Caki2 (cell line): ENCODE measurements at regions not wholly inside any gene's neighbourhood (a gene's known extent, or its start where the extent isn't known, plus 50 kb on each side); places are given as distances from the start of the nearest gene placed in this dataset.

Source experiments
- DNase-seq: peaks from one replicate; pipeline ENCODE4 v3.0.0-alpha.2; 2015; ENCODE audit warnings: low read depth
- in situ Hi-C: cut with HindIII; loops from 2 replicates; pipeline ENCODE4 v1.10.0; 2016; ENCODE audit warnings: low sequenced_read_pairs, low pct_unique_long_range_greater_than_20kb, mixed read lengths

GRCh38 chr18:73976433-73976832, 171.2 kb downstream of the FBXO15 start:
- in situ Hi-C loops = no loop called here
- DNase-seq = no peak

- in situ Hi-C loops = no loop called here
- DNase-seq = no peak
These were observed 172.4 kb downstream of the FBXO15 start for GRCh38 chr18:73975266-73975665.

GRCh38 chr18:73973972-73974371, 173.7 kb downstream of the FBXO15 start:
- no peak for DNase-seq
- in situ Hi-C loops = no loop called here

- DNase-seq = no peak
- in situ Hi-C loops = no loop called here
These were observed 180.7 kb downstream of the FBXO15 start for GRCh38 chr18:73966954-73967353.

GRCh38 chr18:73962256-73962655, 185.4 kb downstream of the FBXO15 start:
- in situ Hi-C loops = no loop called here
- DNase-seq = no peak

GRCh38 chr18:73961804-73962203, 185.8 kb downstream of the FBXO15 start:
- no peak for DNase-seq
- in situ Hi-C loops = no loop called here

- in situ Hi-C loops = no loop called here
- no peak for DNase-seq
These were observed 188.3 kb downstream of the FBXO15 start for GRCh38 chr18:73959352-73959751.

- in situ Hi-C loops = no loop called here
- DNase-seq = no peak
These were observed 193.4 kb downstream of the FBXO15 start for GRCh38 chr18:73954268-73954667.

- in situ Hi-C loops = no loop called here
- DNase-seq = no peak
These were observed 195.2 kb downstream of the FBXO15 start for GRCh38 chr18:73952296-73952946.

- no peak for DNase-seq
- in situ Hi-C loops = no loop called here
These were observed 197.4 kb downstream of the FBXO15 start for GRCh38 chr18:73950116-73950700.

GRCh38 chr18:73948497-73948896, 199.1 kb downstream of the FBXO15 start:
- in situ Hi-C loops = no loop called here
- no peak for DNase-seq

- in situ Hi-C loops = no loop called here
- DNase-seq = no peak
These were observed 199.6 kb downstream of the FBXO15 start for GRCh38 chr18:73948084-73948483.

GRCh38 chr18:73947180-73947921, 200.3 kb downstream of the FBXO15 start:
- no peak for DNase-seq
- in situ Hi-C loops = no loop called here

- in situ Hi-C loops = no loop called here
- no peak for DNase-seq
These were observed 202.4 kb downstream of the FBXO15 start for GRCh38 chr18:73945130-73945792.

- in situ Hi-C loops = no loop called here
- DNase-seq = no peak
These were observed 202.9 kb downstream of the FBXO15 start for GRCh38 chr18:73944715-73945114.

- DNase-seq = no peak
- in situ Hi-C loops = no loop called here
These were observed 203.9 kb downstream of the FBXO15 start for GRCh38 chr18:73943763-73944162.

GRCh38 chr18:73942956-73943355, 204.7 kb downstream of the FBXO15 start:
- no peak for DNase-seq
- in situ Hi-C loops = no loop called here

- no peak for DNase-seq
- in situ Hi-C loops = no loop called here
These were observed 205.5 kb downstream of the FBXO15 start for GRCh38 chr18:73942081-73942625.

- in situ Hi-C loops = no loop called here
- DNase-seq = no peak
These were observed 206.9 kb downstream of the FBXO15 start for GRCh38 chr18:73940721-73941120.
